GM18519 (cell line): ENCODE measurements at regions not wholly inside any gene's neighbourhood (a gene's known extent, or its start where the extent isn't known, plus 50 kb on each side); places are given as distances from the start of the nearest gene placed in this dataset.
A peak's percentile ranks its signal among the peaks of the same experiment; 100 is the strongest.

ENCODE experiments used
- ATAC-seq: cut with Tn5 transposase; IDR thresholded peaks from one replicate; pipeline ENCODE4 v1.9.1; 2021; ENCODE audit warnings: mild to moderate bottlenecking, moderate library complexity; ENCODE audit not compliant: unreplicated experiment, low FRiP score

GRCh38 chr11:8340296-8340695 is 76.6 kb upstream of the LMO1 start:
- no peak for ATAC-seq

GRCh38 chr11:8339592-8340022 is 75.9 kb upstream of the LMO1 start:
- ATAC-seq, result no peak

- no peak for ATAC-seq
Observed at GRCh38 chr11:8338138-8338537, 74.5 kb upstream of the LMO1 start.

GRCh38 chr11:8337130-8337795 is 73.6 kb upstream of the LMO1 start:
- ATAC-seq, result no peak

- no peak for ATAC-seq
Observed at GRCh38 chr11:8336356-8337129, 72.9 kb upstream of the LMO1 start.

GRCh38 chr11:8335683-8336082 is 72.0 kb upstream of the LMO1 start:
- no peak for ATAC-seq

- ATAC-seq, result no peak
Observed at GRCh38 chr11:8335186-8335585, 71.5 kb upstream of the LMO1 start.

GRCh38 chr11:8333811-8334401 is 70.2 kb upstream of the LMO1 start:
- no peak for ATAC-seq

- no peak for ATAC-seq
Observed at GRCh38 chr11:8333376-8333775, 69.7 kb upstream of the LMO1 start.

GRCh38 chr11:8332891-8333290 is 69.2 kb upstream of the LMO1 start:
- ATAC-seq, result no peak

GRCh38 chr11:8332196-8332595 is 68.5 kb upstream of the LMO1 start:
- ATAC-seq, result no peak

- ATAC-seq, result no peak
Observed at GRCh38 chr11:8331767-8332166, 68.1 kb upstream of the LMO1 start.

GRCh38 chr11:8330896-8331295 is 67.2 kb upstream of the LMO1 start:
- ATAC-seq, result no peak

- no peak for ATAC-seq
Observed at GRCh38 chr11:8330404-8330803, 66.7 kb upstream of the LMO1 start.

GRCh38 chr11:8329847-8330361 is 66.2 kb upstream of the LMO1 start:
- no peak for ATAC-seq

GRCh38 chr11:8329336-8329735 is 65.7 kb upstream of the LMO1 start:
- no peak for ATAC-seq

- peak; percentile 56 for ATAC-seq
Observed at GRCh38 chr11:8328848-8329330, 65.2 kb upstream of the LMO1 start.

- ATAC-seq, result no peak
Observed at GRCh38 chr11:8328231-8328794, 64.6 kb upstream of the LMO1 start.

- peak; percentile 63 for ATAC-seq
Observed at GRCh38 chr11:8327761-8328192, 64.1 kb upstream of the LMO1 start.

- no peak for ATAC-seq
Observed at GRCh38 chr11:8326337-8326736, 62.7 kb upstream of the LMO1 start.
